ENCODE measurements at regions not wholly inside any gene's neighbourhood (a gene's known extent, or its start where the extent isn't known, plus 50 kb on each side); places are given as distances from the start of the nearest gene placed in this dataset.

DNA sequence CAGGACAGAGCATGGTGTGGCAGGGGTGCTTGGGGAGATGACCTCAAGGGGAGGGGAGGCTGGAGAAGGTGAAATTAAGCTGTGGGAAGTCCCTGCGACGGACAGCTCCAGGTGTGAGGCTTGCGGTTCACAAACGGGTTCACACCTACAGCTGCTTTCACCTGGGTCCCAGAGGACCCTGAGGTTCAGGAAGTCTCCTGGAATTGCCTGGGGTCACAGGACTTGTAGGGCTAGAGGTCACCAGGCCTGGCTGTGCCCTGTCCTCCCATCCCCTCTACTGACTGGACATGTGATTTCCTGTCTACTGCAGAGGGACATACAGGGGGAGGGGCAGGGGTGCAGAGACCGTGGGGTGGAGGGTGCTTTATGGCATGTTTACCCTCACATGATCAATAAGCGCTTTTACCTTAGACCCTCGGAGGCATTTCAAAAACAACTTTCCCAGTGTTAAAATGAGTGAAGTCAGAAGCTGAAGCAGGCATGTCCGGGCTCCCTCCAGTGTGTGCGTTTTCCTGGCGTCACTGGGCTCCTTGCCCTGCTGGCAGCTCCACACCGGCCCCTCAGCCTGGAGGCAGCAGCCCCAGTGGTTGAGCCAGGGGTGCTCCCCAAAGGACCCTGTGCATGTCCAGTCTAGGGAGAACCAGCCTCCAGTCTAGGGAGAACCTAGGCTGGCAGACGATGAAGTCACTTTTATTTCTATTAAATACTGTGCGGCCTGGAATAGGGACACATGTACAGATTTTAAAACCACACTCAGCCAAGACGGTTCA is 66.6 kb upstream of the IGFBP3 start:
- no peak for DNase-seq

- no peak for DNase-seq
These were observed 65.6 kb upstream of the IGFBP3 start for GRCh38 chr7:45986355-45987298.

- DNase-seq, result no peak
These were observed 64.8 kb upstream of the IGFBP3 start for GRCh38 chr7:45985902-45986301.

GRCh38 chr7:45984386-45985295 is 63.6 kb upstream of the IGFBP3 start:
- no peak for DNase-seq

DNA sequence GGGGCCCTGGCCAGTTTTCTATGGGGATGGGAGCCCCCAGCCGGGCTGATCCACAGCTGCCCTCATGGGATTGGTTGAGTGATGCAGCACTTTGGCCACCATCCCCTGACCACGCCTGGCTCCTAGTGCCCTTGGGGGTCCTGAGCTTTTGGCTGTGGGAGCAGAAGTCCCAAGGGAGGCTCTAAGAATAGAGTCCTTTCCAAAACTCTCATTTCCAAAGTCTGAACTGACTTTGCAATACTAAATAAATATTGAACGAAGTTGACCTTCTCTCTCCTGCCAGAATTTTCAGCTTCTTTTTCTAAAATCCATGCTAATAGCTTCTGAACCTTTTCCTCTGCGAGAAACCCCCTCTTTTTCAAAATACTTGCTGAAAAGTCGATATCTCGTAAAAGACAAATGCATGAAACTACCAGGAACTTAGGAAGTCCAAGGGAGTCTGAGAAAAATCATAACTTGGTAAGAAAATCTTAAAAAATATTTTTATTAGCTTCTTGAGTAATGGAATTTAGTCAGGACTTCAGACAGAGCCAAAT is 62.7 kb upstream of the IGFBP3 start:
- no peak for DNase-seq

DNA sequence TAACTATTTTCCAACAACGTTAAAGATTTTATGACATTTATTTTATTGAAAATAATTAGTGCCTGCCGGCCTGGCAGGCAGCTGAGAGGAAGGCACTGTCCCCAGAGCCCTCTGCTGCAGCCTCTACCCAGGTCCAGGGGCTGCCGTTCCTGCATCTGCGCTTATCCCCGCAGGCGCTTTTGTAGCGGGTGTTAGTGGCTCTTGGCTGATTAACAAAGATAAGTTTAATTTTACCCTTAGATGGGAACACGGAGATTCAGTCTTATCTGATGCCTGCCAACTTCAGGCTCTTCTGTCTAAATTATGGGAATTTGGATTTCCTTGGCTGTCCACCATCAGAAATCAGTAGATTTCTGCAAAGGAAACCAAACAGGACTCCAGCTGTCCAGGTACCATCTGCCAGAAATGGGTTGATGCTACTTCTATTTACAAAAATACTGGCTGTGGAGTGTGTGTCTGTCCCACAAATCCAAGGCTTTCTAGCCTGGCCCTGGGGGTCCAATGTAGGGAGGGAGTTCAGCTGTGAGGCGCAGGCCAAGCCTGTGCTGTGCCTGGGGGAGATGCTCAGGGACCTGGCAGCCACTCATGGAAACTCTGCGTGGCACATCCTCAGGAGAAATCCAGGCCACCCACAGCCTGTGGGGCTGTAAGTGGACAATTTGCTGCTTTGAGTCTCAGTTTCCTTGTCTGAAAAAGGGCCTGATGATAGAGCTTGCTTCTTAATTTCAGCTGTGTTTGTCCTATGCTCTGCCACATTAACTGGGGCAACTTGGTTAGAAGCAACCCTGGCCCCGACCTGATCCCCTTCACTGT is 62.0 kb upstream of the IGFBP3 start:
- no peak for DNase-seq

DNA sequence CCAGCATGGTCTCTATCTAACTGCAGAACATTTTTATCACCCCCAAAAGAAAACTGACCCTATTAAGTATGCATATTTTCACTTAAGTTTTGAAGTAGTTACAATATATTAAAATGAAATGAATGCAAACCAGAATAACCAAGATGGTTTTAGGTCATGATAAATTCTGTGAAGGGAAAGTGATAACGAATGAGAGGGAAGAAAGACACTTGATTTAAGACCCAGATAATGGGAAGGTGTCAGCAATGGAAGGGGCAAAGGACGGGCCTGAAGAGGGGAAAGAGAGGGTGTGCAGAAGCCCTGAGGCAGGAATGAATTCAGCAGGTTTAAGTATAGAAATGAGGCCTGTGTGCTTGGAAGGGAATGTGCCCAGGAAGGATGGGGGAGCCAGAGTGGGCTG is 61.1 kb upstream of the IGFBP3 start:
- DNase-seq, result no peak

DNA sequence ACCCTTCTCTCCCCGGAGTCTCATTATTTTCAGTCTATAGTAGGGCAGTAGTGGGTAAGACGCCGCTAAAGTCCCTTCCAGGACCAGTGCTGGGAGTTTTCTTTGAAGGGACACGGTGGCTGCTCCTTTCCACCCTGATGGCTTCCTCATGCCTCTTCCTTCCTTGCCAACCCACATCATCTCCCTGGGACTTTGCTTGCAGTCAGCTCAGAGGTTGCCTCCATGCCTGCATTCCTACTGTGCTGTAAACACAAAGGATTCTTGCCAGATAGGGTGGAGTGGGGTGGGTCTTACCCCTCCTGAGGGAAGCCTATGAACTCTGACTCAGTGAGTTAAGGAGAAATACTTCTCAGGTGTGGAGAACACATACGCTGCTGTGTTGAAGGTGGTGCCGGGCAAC is 59.9 kb upstream of the IGFBP3 start:
- no peak for DNase-seq

- no peak for DNase-seq
These were observed 59.3 kb upstream of the IGFBP3 start for GRCh38 chr7:45980181-45980905.

DNA sequence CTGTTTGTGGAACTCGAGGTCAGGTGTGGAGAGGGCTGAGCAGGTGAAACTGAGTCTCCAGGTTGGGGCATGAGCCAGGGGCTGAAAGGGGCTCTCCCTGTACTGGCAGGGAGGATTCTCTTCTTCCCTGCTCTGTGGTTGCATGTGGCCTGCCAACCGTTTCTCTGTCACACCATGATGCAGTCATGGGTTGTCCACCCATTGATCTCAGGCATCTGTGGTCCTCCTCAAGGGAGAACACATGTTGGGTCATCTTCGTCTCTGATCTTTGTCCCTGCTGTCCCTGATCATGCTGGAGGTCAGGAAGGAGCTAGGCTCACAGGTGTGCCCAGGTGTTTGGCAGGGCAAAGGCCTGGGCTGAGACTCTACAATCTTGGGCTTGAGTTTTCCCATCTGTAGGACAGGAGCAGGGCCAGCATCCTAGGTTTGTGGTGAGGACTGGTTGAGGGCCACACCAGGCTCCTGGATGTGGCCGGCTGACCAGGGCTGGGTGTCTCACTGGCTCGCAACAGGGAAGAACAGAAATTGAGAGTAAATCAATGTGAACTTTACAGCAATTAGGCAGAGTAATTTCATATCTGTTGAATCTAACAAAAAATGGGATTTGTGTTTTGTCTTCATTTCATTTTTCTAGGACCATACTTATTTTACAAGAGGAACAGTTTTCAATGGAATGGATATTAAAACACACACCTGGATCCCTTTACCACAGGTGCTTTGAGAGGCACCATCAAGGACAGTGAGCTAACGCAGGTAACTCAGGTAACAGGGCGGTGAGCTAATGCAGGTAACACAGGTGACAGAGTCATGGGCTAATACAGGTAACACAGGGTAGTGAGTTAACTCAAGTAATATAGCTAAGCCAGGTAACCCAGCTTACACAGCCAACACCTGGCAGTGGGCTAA is 58.5 kb upstream of the IGFBP3 start:
- no peak for DNase-seq

DNA sequence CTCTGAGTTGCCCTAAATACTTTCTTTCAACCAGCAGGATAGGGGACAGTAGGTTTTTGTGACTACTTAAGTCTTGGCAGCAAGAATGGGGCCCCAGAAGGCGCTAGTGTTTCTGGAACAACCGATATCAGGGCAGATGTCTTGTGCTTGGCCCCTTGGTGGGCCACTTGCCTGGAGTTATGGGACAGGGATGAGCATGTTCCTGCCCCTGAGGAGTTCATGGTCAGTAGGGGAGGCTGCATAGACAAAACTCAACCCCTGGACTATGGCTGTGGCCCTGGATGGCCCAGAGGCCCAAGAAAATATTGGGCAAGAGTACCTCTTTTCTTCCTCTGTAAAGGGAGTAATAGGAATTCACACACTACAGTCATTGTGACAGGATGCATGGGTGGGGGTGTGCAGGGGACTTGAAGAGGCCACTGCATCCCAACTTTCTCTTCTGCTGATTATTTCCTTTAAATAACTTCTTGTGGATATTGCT is 57.7 kb upstream of the IGFBP3 start:
- no peak for DNase-seq

- no peak for DNase-seq
These were observed 57.1 kb upstream of the IGFBP3 start for GRCh38 chr7:45978010-45978681.

- DNase-seq, result no peak
These were observed 56.2 kb upstream of the IGFBP3 start for GRCh38 chr7:45977256-45977780.

DNA sequence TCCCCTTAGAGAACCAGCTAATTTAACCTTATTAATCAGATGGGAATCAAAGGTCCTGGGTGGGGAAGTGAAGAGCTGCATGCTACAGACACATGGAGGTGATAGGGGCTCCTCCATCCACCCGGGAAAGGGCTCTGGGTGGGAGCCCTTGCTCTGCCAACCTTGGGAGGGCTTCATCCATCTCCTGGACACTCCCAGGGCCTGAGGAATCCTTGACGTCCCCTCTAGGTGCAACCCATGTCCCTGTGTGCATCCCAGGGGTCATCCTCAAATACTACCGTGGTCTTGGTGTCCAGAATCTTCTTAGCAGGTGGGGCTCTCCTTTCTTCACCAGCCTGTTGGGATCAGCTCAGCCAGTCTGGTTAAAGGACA is 55.4 kb upstream of the IGFBP3 start:
- DNase-seq, result no peak

GRCh38 chr7:45975847-45976484 is 54.9 kb upstream of the IGFBP3 start:
- DNase-seq, result no peak

GRCh38 chr7:45975367-45975766 is 54.3 kb upstream of the IGFBP3 start:
- no peak for DNase-seq

DNA sequence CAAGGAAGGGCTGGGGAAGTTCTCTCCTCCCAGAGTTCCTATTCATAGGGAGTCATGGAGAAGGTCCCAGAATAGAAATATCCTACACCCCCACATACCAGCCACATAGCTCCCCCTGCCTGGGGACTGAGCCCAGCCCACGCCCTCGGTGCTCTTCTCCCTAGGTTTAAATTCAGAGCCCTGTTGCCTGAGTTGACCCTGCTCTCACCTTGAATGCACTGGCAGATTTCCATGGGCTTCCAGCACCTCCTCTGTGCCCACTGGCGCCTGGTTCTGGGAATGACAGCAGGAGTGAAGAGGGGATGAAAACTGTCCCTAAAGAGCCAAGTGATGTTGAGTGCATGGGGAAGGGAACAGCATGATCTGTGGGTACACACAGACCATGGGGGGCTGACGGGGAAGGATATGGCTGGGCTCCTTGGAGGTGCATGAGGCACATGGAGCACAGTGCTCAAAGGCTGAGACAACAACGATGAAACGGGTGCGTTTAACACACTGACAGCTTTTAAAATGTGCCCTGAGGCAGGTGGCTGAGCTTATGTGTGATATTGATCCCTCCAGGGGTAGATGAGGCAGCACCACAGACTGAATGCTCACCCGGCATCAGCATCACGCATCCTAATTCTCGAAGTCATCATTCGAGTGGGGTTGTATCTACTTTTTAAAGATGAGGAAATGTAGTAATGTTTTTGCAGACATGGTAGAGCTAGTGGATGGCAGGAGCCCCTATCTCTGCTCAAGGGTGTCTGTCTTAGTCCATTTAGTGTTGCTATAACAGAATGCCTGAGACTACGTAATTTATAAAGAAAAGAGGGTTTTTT is 53.7 kb upstream of the IGFBP3 start:
- DNase-seq, result no peak

Measured in CD4-positive, alpha-beta T cell treated with Interleukin-21 for 1 hour (primary cell).